ENCODE measurements at regions not wholly inside any gene's neighbourhood (a gene's known extent, or its start where the extent isn't known, plus 50 kb on each side); places are given as distances from the start of the nearest gene placed in this dataset.

- Mint-ChIP-seq H3K36me3 (ENCODE audit: low read depth) (no peaks in the 10 kb centered on the region), H3K27ac (no peak overlapping the region), H3K27me3 (no peaks in the 10 kb centered on the region), H3K4me3 (no peak overlapping the region), H3K9me3 (peaks cover 4% of the 10 kb centered on the region), H3K4me1 (no peaks in the 10 kb centered on the region)
- no peak for ATAC-seq (ENCODE audit: low read depth)
- intact Hi-C loops (cut with micrococcal nuclease) = no loop called here
- TF ChIP-seq CTCF (IDR thresholded peaks at IDR 0.05) = no peak
- POLR2A ChIA-PET = no interaction called here
- no peak for DNase-seq
- CTCF ChIA-PET = no interaction called here
These were observed 318.9 kb downstream of the BCHE start for GRCh38 chr3:165518346-165518745.

- no peak for TF ChIP-seq CTCF (IDR thresholded peaks at IDR 0.05)
- no peak overlapping the region for H3K4me3 Mint-ChIP-seq
- DNase-seq (no peak), ATAC-seq (ENCODE audit: low read depth) (no peak)
- H3K27ac Mint-ChIP-seq = no peak overlapping the region
- H3K4me1 Mint-ChIP-seq = no peaks in the 10 kb centered on the region
- H3K9me3 Mint-ChIP-seq = peaks cover 15% of the 10 kb centered on the region
- no peaks in the 10 kb centered on the region for H3K36me3 Mint-ChIP-seq (ENCODE audit: low read depth)
- ChIA-PET CTCF (no interaction called here), POLR2A (no interaction called here)
- intact Hi-C loops (cut with micrococcal nuclease) = no loop called here
- H3K27me3 Mint-ChIP-seq = no peaks in the 10 kb centered on the region
These were observed 317.8 kb upstream of the SLITRK3 start for GRCh38 chr3:165513715-165514701.

GRCh38 chr3:165507576-165507975 lies 311.4 kb upstream of the SLITRK3 start:
- Mint-ChIP-seq H3K27ac (no peak overlapping the region), H3K4me3 (no peak overlapping the region), H3K27me3 (no peaks in the 10 kb centered on the region), H3K4me1 (no peaks in the 10 kb centered on the region), H3K36me3 (ENCODE audit: low read depth) (no peaks in the 10 kb centered on the region), H3K9me3 (peaks cover 24% of the 10 kb centered on the region)
- CTCF ChIA-PET = no interaction called here
- ATAC-seq (ENCODE audit: low read depth) (no peak), DNase-seq (no peak)
- no peak for TF ChIP-seq CTCF (IDR thresholded peaks at IDR 0.05)
- intact Hi-C loops (cut with micrococcal nuclease) = no loop called here
- POLR2A ChIA-PET = no interaction called here

GRCh38 chr3:165507060-165507459 lies 310.9 kb upstream of the SLITRK3 start:
- TF ChIP-seq CTCF (IDR thresholded peaks at IDR 0.05) = no peak
- DNase-seq = no peak
- Mint-ChIP-seq H3K4me3 (no peak overlapping the region), H3K4me1 (no peaks in the 10 kb centered on the region), H3K27me3 (no peaks in the 10 kb centered on the region), H3K36me3 (ENCODE audit: low read depth) (no peaks in the 10 kb centered on the region), H3K27ac (no peak overlapping the region), H3K9me3 (peaks cover 23% of the 10 kb centered on the region)
- ChIA-PET POLR2A (no interaction called here), CTCF (no interaction called here)
- intact Hi-C loops (cut with micrococcal nuclease) = no loop called here
- ATAC-seq (ENCODE audit: low read depth) = no peak

GRCh38 chr3:165505657-165506056 lies 309.5 kb upstream of the SLITRK3 start:
- POLR2A ChIA-PET = no interaction called here

More at GRCh38 chr3:165505657-165506056, 309.5 kb upstream of the SLITRK3 start:
- no peak for TF ChIP-seq CTCF (IDR thresholded peaks at IDR 0.05)
- Mint-ChIP-seq H3K27me3 (no peaks in the 10 kb centered on the region), H3K4me3 (no peak overlapping the region), H3K36me3 (ENCODE audit: low read depth) (no peaks in the 10 kb centered on the region), H3K4me1 (no peaks in the 10 kb centered on the region), H3K9me3 (peaks cover 17% of the 10 kb centered on the region), H3K27ac (no peak overlapping the region)
- intact Hi-C loops (cut with micrococcal nuclease) = no loop called here
- DNase-seq = no peak
- ATAC-seq (ENCODE audit: low read depth) = no peak
- CTCF ChIA-PET = no interaction called here
